GM21529 (cell line): ENCODE measurements at regions not wholly inside any gene's neighbourhood (a gene's known extent, or its start where the extent isn't known, plus 50 kb on each side); places are given as distances from the start of the nearest gene placed in this dataset.
"Not testable (repeated sequence)": the region's sequence is repeated elsewhere in the genome, so short reads cannot be mapped to it uniquely, and the experiment has no call there.

Source experiments
- ATAC-seq: cut with Tn5 transposase; IDR thresholded peaks from one replicate; pipeline ENCODE4 v1.9.1; 2021; ENCODE audit not compliant: unreplicated experiment

- ATAC-seq, result no peak
Measured at GRCh38 chr3:5733995-5734394, 546.5 kb downstream of the EDEM1 start.

DNA sequence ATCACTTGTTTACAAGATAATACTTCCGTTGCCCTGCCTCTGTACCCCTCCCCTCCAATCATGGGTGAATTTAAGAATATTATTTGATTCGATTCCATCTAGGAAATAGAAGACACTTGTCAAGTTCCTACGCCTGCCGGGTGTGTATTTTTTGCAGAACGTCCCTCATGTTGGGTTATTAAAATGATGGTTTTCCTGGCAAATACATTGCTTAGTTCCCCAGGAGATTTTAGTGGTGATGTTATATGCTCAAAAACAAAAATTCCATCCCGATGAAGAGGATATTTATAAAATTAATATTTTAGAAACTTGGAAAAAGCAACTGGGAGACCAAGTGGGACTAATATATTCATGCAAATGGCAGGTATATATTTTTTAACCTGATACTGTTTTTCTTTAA, 548.4 kb downstream of the EDEM1 start:
- ATAC-seq, result no peak

GRCh38 chr3:5739299-5739935, 551.9 kb downstream of the EDEM1 start:
- no peak for ATAC-seq

DNA sequence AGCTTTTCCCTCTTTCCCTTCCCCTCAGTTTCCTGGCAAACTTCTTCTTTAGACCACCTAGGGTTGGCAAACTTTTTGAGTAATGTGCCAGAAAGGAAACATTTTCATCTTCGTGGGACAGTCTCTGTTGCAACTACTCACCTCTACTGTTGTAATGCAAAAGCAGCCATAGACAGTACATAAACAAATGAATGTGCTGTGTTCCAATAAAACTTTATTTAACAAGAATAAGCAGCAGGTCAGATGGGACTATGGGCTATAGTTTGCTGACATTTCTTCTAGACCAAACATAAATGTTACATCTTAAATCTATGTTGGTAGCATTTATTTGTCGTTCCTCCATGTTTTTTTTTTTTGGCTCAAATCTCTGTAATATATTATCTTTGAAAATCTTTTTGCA, 552.4 kb downstream of the EDEM1 start:
- no peak for ATAC-seq

GRCh38 chr3:5741017-5741416, 553.5 kb downstream of the EDEM1 start:
- no peak for ATAC-seq

- ATAC-seq, result no peak
Measured at GRCh38 chr3:5750091-5750490, 562.6 kb downstream of the EDEM1 start.

- no peak for ATAC-seq
Measured at GRCh38 chr3:5750874-5751640, 563.5 kb downstream of the EDEM1 start.

GRCh38 chr3:5754602-5755001, 567.1 kb downstream of the EDEM1 start:
- peak; percentile 77 for ATAC-seq

GRCh38 chr3:5756443-5756842, 568.9 kb downstream of the EDEM1 start:
- ATAC-seq, result no peak

- no peak for ATAC-seq
Measured at GRCh38 chr3:5757213-5757804, 569.8 kb downstream of the EDEM1 start.

DNA sequence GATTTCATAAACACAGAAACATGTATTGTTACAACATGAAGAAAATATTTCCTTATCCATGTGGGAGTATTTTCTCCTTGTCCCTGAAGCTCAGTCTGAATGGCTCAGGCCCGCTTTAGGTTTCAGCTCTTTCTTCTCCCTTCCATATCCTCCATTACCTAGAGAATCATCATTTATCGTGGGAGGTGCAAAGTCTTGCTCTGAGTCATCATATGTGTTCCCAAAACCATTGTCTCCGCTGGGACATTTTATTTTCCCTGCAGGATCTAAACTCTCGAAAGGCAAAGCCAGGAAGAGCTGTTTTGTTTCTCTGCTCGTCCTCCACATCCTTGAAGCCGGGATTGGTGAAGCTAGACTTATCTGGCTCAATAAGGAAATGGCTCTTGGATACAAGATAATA, 571.2 kb downstream of the EDEM1 start:
- ATAC-seq, result no peak

DNA sequence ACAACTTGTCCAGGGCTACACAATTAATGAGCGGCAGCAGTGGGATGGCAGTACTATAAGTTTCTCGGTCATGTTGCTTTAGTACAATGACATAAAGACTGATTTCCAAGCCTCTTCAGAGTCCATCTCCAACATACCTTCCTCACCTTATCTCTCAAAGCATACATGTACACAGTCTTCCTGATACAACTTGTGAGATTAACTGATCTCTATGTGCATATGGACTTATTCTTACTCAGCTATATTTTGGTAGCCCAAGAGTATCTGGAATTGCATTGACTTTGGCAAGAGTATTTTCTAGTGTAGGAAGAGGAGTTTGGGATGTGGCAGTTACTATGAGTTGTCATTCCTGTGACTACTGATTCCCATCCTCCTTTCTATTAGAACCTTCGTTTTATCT, 575.0 kb downstream of the EDEM1 start:
- no peak for ATAC-seq

GRCh38 chr3:5766848-5767247, 579.3 kb downstream of the EDEM1 start:
- no peak for ATAC-seq

GRCh38 chr3:5767304-5767703, 579.8 kb downstream of the EDEM1 start:
- ATAC-seq, result no peak

DNA sequence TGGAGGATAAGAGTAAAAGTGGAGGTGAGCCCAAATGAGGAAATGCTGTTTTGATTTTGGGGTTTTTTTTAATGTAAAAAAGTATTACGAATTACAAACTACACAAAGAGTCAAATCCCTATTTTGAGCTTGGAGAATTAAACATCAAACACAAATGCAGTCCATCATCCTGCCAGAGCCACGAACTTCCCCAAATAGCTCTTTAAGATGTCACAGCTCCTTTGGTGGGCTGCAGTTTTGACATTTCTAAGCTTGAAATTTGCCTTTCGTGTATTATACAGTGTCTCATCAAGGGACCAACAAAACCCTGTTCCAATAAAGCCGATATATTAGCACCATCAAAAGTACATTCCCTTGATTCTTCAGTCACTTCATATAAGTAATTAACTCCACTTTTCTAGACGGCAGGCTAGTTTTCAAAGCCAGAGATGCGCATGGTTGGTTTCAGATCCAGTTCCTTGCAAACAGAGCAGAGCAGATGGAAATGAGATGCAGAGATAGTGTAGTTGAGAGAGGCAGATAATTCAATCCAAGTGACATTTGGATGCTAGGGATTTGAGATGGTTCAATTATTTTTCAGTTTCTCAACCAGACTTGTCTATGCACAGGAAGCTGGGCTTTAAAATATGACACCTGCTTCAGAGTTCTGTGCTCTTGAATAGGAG, 580.9 kb downstream of the EDEM1 start:
- ATAC-seq, result no peak

DNA sequence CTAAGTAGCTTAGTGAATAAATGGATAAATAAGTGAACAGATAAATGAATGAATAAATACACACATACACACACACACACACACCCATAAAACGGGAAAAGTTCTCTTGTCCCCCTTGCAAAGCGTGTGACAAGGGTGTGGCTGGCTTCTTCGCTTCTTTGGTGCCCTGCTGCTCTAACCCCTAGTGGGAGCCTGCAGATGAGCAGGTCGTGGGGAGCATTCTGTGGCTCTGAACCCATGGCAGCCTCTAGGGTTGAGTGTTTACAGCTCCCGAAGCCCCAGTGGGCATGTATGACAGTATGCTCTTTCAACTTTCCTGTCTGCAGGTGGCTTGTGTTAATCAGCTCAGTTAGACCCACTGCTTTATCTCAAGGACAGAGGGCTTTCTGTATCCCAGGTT, 582.3 kb downstream of the EDEM1 start:
- no peak for ATAC-seq

- ATAC-seq, result no peak
Measured at GRCh38 chr3:5774337-5774736, 586.8 kb downstream of the EDEM1 start.

- not testable (repeated sequence) for ATAC-seq
Measured at GRCh38 chr3:5775100-5775499, 587.6 kb downstream of the EDEM1 start.

- no peak for ATAC-seq
Measured at GRCh38 chr3:5784690-5785089, 597.2 kb downstream of the EDEM1 start.

DNA sequence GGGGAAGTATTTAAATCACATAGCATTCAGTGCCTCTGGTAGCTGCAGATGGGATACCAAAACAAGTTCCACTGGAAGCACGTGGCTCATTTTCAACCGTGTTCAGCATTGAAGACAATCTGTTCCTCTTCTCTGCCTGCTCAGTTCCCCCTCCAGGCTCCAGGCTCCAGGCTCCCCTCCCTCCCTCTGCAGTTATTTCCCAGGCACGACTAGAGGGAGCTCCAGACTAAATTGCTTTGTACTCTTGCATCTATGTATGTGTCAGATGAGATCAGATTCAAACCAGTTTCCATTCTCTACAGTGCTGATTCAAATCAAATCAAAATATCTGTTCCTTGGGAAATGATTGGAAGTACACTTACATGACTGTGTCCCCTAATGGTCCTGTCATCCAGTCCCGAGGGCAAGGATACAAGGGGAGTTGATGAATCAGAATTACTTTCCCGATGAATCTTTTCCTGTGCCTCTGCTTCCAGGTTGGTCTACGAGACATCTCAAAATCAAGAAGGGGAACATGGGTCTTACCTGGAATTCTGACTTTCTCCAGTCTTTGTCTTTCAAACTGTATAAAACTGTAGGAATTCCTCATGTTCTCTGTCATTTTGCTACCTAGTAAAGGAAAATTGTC, 600.5 kb downstream of the EDEM1 start:
- ATAC-seq, result no peak

DNA sequence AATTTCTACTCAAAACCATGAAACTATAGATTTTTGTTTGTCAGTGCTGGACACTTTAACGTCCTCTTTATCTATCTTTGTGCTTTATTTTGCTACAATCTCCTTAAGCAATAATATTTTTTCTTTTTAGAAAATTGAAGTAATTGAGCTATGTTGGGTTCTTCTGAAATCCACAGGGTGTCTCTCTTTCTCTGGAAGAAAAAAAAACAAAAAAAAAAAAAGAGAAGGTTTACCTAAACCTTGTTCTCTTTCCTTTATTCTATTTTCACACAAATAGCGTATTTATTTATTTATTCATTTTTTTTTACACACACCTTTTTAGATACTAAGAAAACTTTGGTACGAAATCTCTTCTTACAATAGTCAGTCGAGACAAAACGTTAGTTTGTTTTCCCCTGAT, 601.0 kb downstream of the EDEM1 start:
- no peak for ATAC-seq
